Nephron (organoid): ENCODE measurements at regions not wholly inside any gene's neighbourhood (a gene's known extent, or its start where the extent isn't known, plus 50 kb on each side); places are given as distances from the start of the nearest gene placed in this dataset.

ENCODE experiments used
- H3K27ac Mint-ChIP-seq, 3 experiments: 2 replicates each; pipeline ENCODE4 v1.8.0; 2020; ENCODE audit warnings: mixed read lengths in 3 of 3, mild to moderate bottlenecking in 2 of 3, moderate library complexity in 1 of 3
- H3K27me3 Mint-ChIP-seq: 2 replicates; pipeline ENCODE4 v1.8.0; 2021; ENCODE audit warnings: low read depth, mild to moderate bottlenecking, moderate library complexity, mixed read lengths
- H3K36me3 Mint-ChIP-seq: 2 replicates; pipeline ENCODE4 v1.8.0; 2020; ENCODE audit warnings: low read depth, mixed read lengths
- H3K4me1 Mint-ChIP-seq: 2 replicates; pipeline ENCODE4 v1.8.0; 2020; ENCODE audit warnings: mixed read lengths
- H3K4me3 Mint-ChIP-seq, 3 experiments: 2 replicates each; pipeline ENCODE4 v1.8.0; 2020; ENCODE audit warnings: mild to moderate bottlenecking in 3 of 3, mixed read lengths in 3 of 3, moderate library complexity in 2 of 3
- H3K9me3 Mint-ChIP-seq: 2 replicates; pipeline ENCODE4 v1.8.0; 2020; ENCODE audit warnings: mixed read lengths
- TF ChIP-seq, protein P1 (sequence below), 3 experiments: fragments of 200-600 bp; sonication (generic); IDR thresholded peaks; one replicate each; pipeline ENCODE4 v1.5.0; 2021; ENCODE audit warnings: antibody characterized with exemption in 3 of 3; ENCODE audit not compliant: unreplicated experiment in 3 of 3

DNA sequence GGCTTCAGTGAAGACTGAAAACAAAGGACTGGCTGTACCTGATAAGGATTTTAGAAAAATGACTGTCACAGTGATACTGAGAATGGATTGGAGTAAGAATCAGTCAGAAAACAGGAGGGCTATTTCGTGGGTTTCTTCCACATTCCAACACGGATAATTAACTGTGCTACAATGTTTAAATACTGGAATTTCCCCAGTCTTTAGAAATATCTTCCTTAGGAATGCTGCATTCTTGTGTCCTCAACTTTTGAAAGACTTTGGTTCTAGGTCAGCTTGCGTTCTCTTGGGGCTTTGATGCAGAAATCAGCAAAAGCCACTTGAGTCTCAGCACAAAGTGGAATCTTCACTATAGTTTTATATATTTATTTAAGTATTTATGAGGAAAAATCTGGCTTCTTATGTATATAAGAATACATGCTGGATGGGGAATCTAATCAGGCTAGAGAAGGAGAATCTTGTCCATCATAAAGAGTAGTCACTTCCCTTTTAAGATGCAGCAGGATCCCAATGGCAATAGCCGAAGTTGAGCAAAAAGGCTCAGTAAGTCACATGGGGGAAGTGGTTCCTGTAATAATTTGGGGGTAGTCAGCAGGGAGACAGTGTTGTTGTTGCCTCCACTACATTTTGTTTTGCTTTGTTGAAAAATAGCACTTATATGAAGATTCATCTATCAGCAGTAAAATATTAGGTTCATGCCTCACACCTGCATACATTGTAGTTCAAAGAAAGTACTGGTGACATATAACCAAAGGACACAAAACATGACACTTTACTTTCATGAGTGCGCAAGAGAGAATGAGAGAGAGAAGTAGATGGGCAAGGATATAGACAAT lies 86.0 kb downstream of the CH25H start:
- no peak overlapping the region for H3K27ac Mint-ChIP-seq
- H3K9me3 Mint-ChIP-seq = no peaks in the 10 kb centered on the region
- no peak overlapping the region for H3K4me3 Mint-ChIP-seq
- no peaks in the 10 kb centered on the region for H3K27me3 Mint-ChIP-seq
- H3K36me3 Mint-ChIP-seq = no peaks in the 10 kb centered on the region
- TF ChIP-seq, protein P1, sequence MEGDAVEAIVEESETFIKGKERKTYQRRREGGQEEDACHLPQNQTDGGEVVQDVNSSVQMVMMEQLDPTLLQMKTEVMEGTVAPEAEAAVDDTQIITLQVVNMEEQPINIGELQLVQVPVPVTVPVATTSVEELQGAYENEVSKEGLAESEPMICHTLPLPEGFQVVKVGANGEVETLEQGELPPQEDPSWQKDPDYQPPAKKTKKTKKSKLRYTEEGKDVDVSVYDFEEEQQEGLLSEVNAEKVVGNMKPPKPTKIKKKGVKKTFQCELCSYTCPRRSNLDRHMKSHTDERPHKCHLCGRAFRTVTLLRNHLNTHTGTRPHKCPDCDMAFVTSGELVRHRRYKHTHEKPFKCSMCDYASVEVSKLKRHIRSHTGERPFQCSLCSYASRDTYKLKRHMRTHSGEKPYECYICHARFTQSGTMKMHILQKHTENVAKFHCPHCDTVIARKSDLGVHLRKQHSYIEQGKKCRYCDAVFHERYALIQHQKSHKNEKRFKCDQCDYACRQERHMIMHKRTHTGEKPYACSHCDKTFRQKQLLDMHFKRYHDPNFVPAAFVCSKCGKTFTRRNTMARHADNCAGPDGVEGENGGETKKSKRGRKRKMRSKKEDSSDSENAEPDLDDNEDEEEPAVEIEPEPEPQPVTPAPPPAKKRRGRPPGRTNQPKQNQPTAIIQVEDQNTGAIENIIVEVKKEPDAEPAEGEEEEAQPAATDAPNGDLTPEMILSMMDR (IDR thresholded peaks at IDR 0.05; ENCODE audit: unreplicated experiment in 3 of 3) = no peak
- H3K4me1 Mint-ChIP-seq = no peaks in the 10 kb centered on the region

DNA sequence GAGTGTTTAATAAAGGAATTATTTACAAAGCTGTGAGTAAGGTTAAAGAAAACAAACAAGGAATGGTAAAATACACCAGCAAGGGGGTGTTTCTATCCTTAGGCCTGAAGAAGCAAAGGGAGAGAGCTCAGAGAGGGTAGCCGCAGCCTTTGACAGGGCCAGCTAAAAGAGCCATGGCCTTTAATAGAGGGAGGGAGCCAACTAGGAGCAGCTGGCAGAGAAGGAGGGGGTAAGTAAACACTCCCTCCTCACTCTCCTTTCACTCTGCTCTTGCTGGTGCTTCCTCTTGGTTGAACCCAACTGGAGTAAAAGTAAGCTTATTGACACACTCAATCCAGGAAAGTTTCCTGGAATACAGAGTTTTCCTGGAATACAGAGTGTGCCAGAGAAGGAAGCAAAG lies 87.5 kb downstream of the CH25H start:
- Mint-ChIP-seq H3K9me3 (no peaks in the 10 kb centered on the region), H3K36me3 (no peaks in the 10 kb centered on the region), H3K4me3 (no peak overlapping the region), H3K4me1 (no peaks in the 10 kb centered on the region), H3K27ac (no peak overlapping the region), H3K27me3 (no peaks in the 10 kb centered on the region)
- TF ChIP-seq, protein P1 (IDR thresholded peaks at IDR 0.05; ENCODE audit: unreplicated experiment in 3 of 3) = no peak

DNA sequence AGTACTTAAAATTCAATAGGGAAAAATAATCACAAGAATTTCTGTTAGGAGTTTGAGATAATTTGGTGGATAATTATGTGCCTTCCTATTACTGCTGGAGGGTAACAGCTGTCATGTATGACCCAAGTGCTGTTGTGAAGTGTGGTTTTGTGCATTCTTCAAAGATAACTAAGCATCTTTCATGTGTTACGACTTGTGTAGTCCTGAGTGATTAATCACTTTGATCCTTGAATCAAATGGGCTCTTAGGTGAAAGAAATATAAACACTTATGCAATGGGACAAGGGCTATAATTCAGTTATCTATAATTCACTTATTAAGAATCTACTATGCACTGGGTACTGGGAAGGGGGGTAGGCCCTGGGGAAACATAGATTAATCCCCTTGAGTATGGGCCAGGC lies 89.0 kb downstream of the CH25H start:
- no peaks in the 10 kb centered on the region for H3K9me3 Mint-ChIP-seq
- H3K27me3 Mint-ChIP-seq = no peaks in the 10 kb centered on the region
- TF ChIP-seq, protein P1 (IDR thresholded peaks at IDR 0.05; ENCODE audit: unreplicated experiment in 3 of 3) = no peak
- no peaks in the 10 kb centered on the region for H3K4me1 Mint-ChIP-seq
- no peak overlapping the region for H3K4me3 Mint-ChIP-seq
- H3K36me3 Mint-ChIP-seq = no peaks in the 10 kb centered on the region
- no peak overlapping the region for H3K27ac Mint-ChIP-seq

DNA sequence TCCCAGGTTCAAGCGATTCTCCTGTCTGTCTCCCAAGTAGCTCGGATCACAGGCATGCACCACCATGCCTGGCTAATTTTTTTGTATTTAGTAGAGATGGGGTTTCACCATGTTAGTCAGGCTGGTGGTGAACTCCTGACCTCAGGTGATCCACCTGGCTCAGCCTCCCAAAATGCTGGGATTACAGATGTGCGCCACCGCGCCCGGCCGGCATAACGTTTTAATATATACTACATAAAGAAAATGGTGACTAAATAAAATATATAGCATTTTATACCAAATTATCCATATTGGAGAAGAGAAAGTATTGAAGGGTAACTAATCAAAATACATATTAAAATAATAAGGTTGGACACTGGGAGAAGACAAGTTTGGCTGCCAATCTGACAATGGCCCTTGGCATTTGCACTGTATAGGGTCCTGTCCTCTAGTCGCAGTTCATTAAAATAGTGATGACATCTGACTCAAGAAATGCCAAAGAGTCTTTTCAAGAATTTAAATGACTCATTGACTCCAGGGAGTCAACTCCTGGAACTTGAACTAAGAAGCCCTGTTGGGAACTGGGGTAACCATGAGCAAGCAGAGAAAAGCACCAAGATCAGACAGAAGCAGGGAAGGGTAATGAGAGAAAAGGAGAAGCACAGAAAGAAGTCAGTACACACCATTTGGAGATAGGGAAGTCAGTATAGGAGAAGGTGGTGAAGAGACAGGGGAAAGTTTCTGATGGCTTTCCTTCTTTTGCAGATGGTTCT lies 91.1 kb downstream of the CH25H start:
- Mint-ChIP-seq H3K27ac (no peak overlapping the region), H3K4me1 (no peaks in the 10 kb centered on the region), H3K36me3 (no peaks in the 10 kb centered on the region), H3K4me3 (no peak overlapping the region), H3K27me3 (no peaks in the 10 kb centered on the region), H3K9me3 (no peaks in the 10 kb centered on the region)
- TF ChIP-seq, protein P1 (IDR thresholded peaks at IDR 0.05; ENCODE audit: unreplicated experiment in 3 of 3) = no peak

DNA sequence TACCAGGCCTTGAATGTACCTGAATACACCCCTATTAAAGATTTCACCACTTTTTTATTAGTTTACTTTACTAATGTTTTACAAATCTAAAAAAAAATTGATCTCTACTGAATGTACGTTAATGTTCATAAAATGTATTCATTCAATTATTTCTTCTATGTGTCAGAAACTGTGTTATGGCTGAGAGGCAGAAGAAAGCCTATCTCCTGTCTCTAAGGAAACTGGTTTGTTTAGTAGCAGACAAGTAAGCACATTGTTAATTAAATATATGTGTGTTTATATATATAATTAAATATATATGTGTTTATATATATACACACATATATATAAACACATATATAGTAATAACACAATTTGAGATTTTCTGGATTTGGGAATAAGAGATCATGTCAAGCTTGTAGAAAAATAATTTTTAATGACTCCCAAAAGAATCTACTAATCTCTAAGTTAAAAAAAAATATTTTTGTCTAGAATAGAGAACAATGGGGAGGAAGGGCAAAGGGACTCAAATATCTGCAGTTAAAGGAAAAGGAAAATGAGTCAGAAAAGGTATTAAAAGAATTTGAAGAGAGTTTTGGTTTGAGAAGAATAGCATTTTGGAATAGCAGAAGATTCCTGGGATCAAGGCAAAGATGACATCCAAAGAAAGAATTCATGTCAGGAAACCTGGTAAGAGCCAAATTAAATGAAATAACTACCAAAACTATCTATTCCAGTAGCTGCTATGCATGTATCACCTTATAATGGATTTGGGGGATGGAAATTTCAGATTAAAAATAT lies 92.1 kb downstream of the CH25H start:
- Mint-ChIP-seq H3K36me3 (no peaks in the 10 kb centered on the region), H3K4me1 (no peaks in the 10 kb centered on the region), H3K27ac (no peak overlapping the region), H3K9me3 (no peaks in the 10 kb centered on the region), H3K27me3 (no peaks in the 10 kb centered on the region), H3K4me3 (no peak overlapping the region)
- TF ChIP-seq, protein P1 (IDR thresholded peaks at IDR 0.05; ENCODE audit: unreplicated experiment in 3 of 3) = no peak
